HCT116 (cell line): ENCODE measurements at regions not wholly inside any gene's neighbourhood (a gene's known extent, or its start where the extent isn't known, plus 50 kb on each side); places are given as distances from the start of the nearest gene placed in this dataset.

Experiments
- CTCF ChIP-seq, 3 experiments: fragments of 200-600 bp in 1 of 3; sonication (generic) in 1 of 3; IDR thresholded peaks in 2 of 3; conservative IDR thresholded peaks in 1 of 3; 2 replicates each; pipeline ENCODE4 v1.5.1; 2012 to 2017; ENCODE audit warnings: low read depth in 2 of 3, low read length in 2 of 3, antibody characterized with exemption in 1 of 3, borderline replicate concordance in 1 of 3, control low read depth in 1 of 3, mild to moderate bottlenecking in 1 of 3, mixed read lengths in 1 of 3, mixed run types in 1 of 3, moderate library complexity in 1 of 3; ENCODE audit not compliant: insufficient read depth in 1 of 3
- JUND ChIP-seq: IDR thresholded peaks from 2 replicates; pipeline ENCODE4 v1.6.1; 2012
- MAX ChIP-seq: IDR thresholded peaks from 2 replicates; pipeline ENCODE4 v1.6.1; 2012
- POLR2A ChIP-seq: IDR thresholded peaks from 2 replicates; pipeline ENCODE4 v1.7.0; 2011; ENCODE audit warnings: borderline replicate concordance; ENCODE audit not compliant: insufficient read depth, insufficient read length; ENCODE audit errors: extremely low read depth
- POLR2AphosphoS5 ChIP-seq: IDR thresholded peaks from 2 replicates; pipeline ENCODE4 v1.6.1; 2011; ENCODE audit warnings: mild to moderate bottlenecking, low read depth, low read length, moderate library complexity
- YY1 ChIP-seq: IDR thresholded peaks from 2 replicates; pipeline ENCODE4 v1.6.1; 2011; ENCODE audit warnings: low read length, low read depth, moderate library complexity, mild to moderate bottlenecking; ENCODE audit not compliant: insufficient replicate concordance; ENCODE audit errors: extremely low read depth

- TF ChIP-seq YY1 = no peak
- no peak for TF ChIP-seq MAX
- TF ChIP-seq POLR2AphosphoS5 = no peak
- no peak for TF ChIP-seq CTCF (IDR thresholded peaks at IDR 0.05 in 2 of 3, conservative IDR thresholded peaks at IDR 0.05 in 1 of 3; ENCODE audit: borderline replicate concordance in 1 of 3, insufficient read depth in 1 of 3, low read depth in 2 of 3, low read length in 2 of 3)
- TF ChIP-seq POLR2A = no peak
- TF ChIP-seq JUND = no peak
Observed at GRCh38 chr9:12956261-12956660, 181.4 kb downstream of the LURAP1L start.
